OCI-LY7 (cell line): ENCODE measurements at regions not wholly inside any gene's neighbourhood (a gene's known extent, or its start where the extent isn't known, plus 50 kb on each side); places are given as distances from the start of the nearest gene placed in this dataset.
"Not testable (repeated sequence)": the region's sequence is repeated elsewhere in the genome, so short reads cannot be mapped to it uniquely, and the experiment has no call there.

Experiments used
- CTCF ChIP-seq: fragments of 200-600 bp; sonication (generic); conservative IDR thresholded peaks from 2 replicates; pipeline ENCODE4 v1.5.1; 2014; ENCODE audit warnings: mild to moderate bottlenecking, antibody characterized with exemption, low read length, moderate library complexity, mixed read lengths
- EZH2phosphoT487 ChIP-seq: fragments of 200-600 bp; sonication (generic); IDR thresholded peaks from 2 replicates; pipeline ENCODE4 v1.6.1; 2018; ENCODE audit warnings: low read depth, borderline replicate concordance, mild to moderate bottlenecking, mixed run types, antibody characterized with exemption, low read length, moderate library complexity, mixed read lengths

- not testable (repeated sequence) for TF ChIP-seq CTCF, EZH2phosphoT487
Observed at GRCh38 chr12:31178875-31179274, 105.2 kb downstream of the DDX11 start.
